Uterus (tissue), 2 donors: ENCODE measurements at regions not wholly inside any gene's neighbourhood (a gene's known extent, or its start where the extent isn't known, plus 50 kb on each side); places are given as distances from the start of the nearest gene placed in this dataset.
A peak's percentile ranks its signal among the peaks of the same experiment; 100 is the strongest.

Source experiments
- POLR2A ChIP-seq, 2 donors: fragments of 450-650 bp; IDR thresholded peaks; one replicate each; pipeline ENCODE4 v1.6.1; 2016; ENCODE audit warnings: antibody characterized with exemption in 2 of 2, mild to moderate bottlenecking in 1 of 2, moderate library complexity in 1 of 2
- TF ChIP-seq, protein P1 (sequence below), 4 experiments: fragments of 200-600 bp in 2 of 4; fragments of 450-650 bp in 2 of 4; sonication (generic) in 2 of 4; IDR thresholded peaks; one replicate each; pipeline ENCODE4 v1.5.1; 2016 to 2019; ENCODE audit warnings: antibody characterized with exemption in 4 of 4, mild to moderate bottlenecking in 2 of 4, moderate library complexity in 1 of 4

DNA sequence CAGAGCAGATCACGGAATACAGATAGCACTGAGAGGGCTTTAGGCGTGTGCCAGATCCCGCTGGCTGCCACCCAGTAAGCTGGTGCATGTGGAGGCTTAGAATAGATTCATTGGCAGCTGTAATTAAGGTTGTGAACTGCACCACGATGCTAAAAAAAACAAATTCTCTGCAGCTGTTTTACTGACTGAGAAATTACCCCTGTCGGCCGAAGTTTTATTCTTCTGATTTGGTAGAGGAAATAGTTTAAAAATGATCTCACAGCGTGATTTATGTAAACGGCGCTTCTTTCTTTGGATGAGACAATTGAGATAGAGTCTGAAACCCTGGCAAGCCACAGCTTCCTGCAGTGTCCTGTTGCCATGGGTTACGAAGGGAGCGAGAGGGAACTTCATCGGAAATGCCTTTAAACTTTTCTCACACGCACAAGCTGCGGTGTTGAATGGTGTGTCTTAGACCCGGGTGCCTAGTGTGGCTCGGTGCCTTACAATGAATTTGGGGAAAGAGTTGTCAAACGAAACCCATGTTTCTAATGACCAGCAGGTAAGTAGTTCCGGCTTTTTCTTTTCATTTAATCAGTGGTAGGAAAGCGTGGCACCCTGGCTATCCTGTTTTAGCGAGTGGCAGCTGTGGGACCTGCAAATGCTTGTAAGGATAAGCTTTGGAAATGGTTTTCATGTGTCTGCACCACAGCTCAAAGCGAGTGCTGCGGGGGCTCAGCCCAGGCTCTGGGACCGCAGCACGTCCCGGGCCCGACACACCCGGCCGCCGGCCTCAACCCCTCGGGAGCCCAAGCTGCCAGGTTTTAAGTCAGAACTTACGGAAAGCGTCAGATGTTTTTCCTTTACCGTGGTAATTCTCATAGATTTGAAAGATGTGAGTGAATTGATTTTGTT is 71.7 kb upstream of the HGFAC start:
- TF ChIP-seq POLR2A (IDR thresholded peaks at IDR 0.05): no peak
- TF ChIP-seq, protein P1, sequence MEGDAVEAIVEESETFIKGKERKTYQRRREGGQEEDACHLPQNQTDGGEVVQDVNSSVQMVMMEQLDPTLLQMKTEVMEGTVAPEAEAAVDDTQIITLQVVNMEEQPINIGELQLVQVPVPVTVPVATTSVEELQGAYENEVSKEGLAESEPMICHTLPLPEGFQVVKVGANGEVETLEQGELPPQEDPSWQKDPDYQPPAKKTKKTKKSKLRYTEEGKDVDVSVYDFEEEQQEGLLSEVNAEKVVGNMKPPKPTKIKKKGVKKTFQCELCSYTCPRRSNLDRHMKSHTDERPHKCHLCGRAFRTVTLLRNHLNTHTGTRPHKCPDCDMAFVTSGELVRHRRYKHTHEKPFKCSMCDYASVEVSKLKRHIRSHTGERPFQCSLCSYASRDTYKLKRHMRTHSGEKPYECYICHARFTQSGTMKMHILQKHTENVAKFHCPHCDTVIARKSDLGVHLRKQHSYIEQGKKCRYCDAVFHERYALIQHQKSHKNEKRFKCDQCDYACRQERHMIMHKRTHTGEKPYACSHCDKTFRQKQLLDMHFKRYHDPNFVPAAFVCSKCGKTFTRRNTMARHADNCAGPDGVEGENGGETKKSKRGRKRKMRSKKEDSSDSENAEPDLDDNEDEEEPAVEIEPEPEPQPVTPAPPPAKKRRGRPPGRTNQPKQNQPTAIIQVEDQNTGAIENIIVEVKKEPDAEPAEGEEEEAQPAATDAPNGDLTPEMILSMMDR (IDR thresholded peaks at IDR 0.05): peak in 1 of 4 experiments; percentile 3
